Motor neuron (in vitro differentiated cells): ENCODE measurements at regions not wholly inside any gene's neighbourhood (a gene's known extent, or its start where the extent isn't known, plus 50 kb on each side); places are given as distances from the start of the nearest gene placed in this dataset.
"Not testable (repeated sequence)": the region's sequence is repeated elsewhere in the genome, so short reads cannot be mapped to it uniquely, and the experiment has no call there.

ENCODE experiments used
- ATAC-seq, 8 experiments: fragments of 200-7000 bp; cut with Tn5 transposase; replicated peaks in 6 of 8; 2 replicates each; pipeline ENCODE4 v1.8.0; 2021; ENCODE audit warnings: mild to moderate bottlenecking in 8 of 8, moderate library complexity in 8 of 8
- H3K27ac ChIP-seq, 2 donors: fragments of 250-450 bp; sonication (Bioruptor Pico); 2 replicates each; pipeline ENCODE4 v1.9.0; 2021; ENCODE audit warnings: antibody characterized with exemption in 2 of 2, mild to moderate bottlenecking in 2 of 2, moderate library complexity in 1 of 2
- H3K4me1 ChIP-seq, 2 donors: fragments of 250-450 bp; sonication (Bioruptor Pico); replicated peaks in 1 of 2; 2 replicates each; pipeline ENCODE4 v1.6.1; 2021; ENCODE audit warnings: antibody characterized with exemption in 2 of 2, mild to moderate bottlenecking in 2 of 2, moderate library complexity in 1 of 2
- H3K4me3 ChIP-seq, 5 donors: fragments of 250-450 bp; sonication (Bioruptor Pico); 2 replicates each; pipeline ENCODE4 v1.9.0; 2021; ENCODE audit warnings: antibody characterized with exemption in 5 of 5, mild to moderate bottlenecking in 5 of 5, moderate library complexity in 4 of 5
- WGBS, 10 experiments: fragments of 450-650 bp; shearing (Covaris generic); methylation state at CpG; one replicate each; pipeline ENCODE4 v1.0.0; 2022; 5-methylcytosine and 5-hydroxymethylcytosine counted together
- in situ Hi-C, 9 experiments: fragments of 400-800 bp; cut with MboI; loops; one replicate each; pipeline ENCODE4 v1.15.0; 2021; ENCODE audit warnings: low sequenced_read_pairs in 9 of 9, low pct_unique_long_range_greater_than_20kb in 2 of 9; ENCODE audit not compliant: unreplicated experiment in 9 of 9

DNA sequence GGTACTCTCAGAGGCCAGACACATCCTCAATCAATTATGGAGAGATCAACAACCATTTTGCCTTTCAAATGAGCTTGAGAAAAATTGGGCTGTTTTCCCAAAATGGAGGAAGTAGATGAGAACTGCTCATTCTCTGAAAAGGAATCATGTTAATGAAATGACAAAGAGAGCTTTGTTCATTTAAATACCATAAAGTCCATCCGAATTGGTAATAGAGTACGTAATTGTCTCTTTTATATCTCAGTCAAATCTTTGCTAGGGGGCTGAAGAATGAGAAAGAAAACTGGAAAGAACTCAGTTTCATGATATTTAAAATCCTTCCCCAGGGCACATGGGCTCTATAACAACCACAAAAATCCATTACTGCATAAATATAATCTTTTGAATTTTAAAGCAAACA lies 395.6 kb upstream of the FRG2C start:
- in situ Hi-C loops, H3K4me1 ChIP-seq, H3K27ac ChIP-seq, H3K4me3 ChIP-seq: not testable (repeated sequence)
- peak in 2 of 8 experiments; percentile 21 to 43 for ATAC-seq
- WGBS, 10 experiments, result 15 to 100% (median 89%) methylated on average over 1 to 2 of the region's 2 CpGs; no CpG with 5 or more reads in 3 of the 10 experiments

DNA sequence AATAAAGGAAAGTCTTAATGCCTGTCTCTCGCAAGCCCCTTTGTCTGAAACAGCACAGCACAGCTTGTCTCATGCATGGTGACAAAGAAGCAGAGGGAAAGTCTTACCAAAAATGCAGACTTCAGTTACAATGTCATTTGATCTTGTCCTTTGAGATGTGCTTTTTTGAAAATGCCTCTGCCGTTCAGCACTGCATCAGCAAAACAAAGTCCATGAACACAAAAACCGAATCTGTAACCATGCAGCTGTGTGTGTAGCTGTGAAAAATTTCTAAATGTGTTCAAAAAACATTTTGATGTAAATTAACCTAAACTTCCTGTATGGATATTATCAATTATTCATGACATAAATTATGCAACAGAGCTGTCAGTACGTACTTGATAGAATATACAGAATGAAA lies 391.9 kb upstream of the FRG2C start:
- not testable (repeated sequence) for H3K4me3 ChIP-seq, H3K27ac ChIP-seq
- WGBS, 10 experiments, result 0 to 75% (median 25%) methylated on average over 2 to 4 of the region's 4 CpGs; no CpG with 5 or more reads in 1 of the 10 experiments

DNA sequence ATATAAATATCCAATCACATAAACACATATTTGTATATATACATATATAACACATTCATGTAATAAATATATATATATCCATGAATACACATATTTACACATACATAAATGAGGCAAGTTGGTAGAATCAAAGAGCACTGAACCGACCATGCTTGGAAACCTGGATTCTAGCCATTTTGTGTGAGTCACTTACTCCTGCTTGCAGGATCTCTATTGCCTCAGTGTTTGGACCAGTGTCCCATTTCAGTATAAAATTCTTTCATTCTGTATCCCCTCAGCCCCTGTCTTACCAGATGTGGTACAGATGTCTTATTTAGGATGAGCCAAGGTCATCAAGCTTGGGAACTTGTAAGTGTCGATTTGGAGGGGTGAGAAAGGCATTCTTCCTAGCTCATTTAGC lies 391.4 kb upstream of the FRG2C start:
- ATAC-seq, result peak in 4 of 8 experiments; percentile 41 to 93 (median 88)
- Histone ChIP-seq H3K4me3 (no peak overlapping the region), H3K27ac (no peak overlapping the region), H3K4me1 (peaks cover 0 to 3% of the 10 kb centered on the region in 2 donors)
- 0 to 90% (median 58%) methylated on average over 1 to 2 of the region's 2 CpGs; no CpG with 5 or more reads in 6 of the 10 experiments for WGBS, 10 experiments
- in situ Hi-C loops, result no loop called here

More for the DNA sequence above, 391.9 kb upstream of the FRG2C start:
- H3K4me1 ChIP-seq, in situ Hi-C loops: not testable (repeated sequence)
- peak in 5 of 8 experiments; percentile 17 to 62 (median 42) for ATAC-seq

DNA sequence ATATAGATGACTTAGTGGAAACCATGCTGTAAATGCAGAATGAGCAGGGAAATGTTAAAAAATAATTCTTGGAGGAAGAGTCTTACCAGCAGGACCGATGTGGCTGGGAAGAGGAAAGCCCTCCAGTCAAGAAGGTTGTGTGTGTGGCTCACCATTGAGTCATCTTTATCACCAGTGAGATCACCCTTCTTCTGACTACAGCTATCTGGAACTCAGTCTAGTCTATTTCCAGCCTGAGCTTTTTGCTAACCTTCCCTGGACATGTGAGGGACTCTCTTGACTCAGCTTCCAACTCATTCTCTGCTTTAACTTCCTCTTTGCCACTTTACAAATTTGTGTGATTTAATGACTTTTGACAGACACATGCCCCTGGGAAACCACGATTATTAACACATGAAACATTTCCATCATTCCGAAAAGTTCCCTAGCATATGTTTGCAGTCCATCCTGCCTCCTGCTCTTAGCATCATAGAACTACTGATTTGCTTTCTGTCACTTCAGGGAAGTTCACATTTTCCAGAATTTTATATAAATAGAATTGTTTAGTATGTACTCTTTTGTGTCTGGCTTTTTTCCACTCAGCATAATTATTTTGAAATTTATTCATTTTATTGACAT lies 378.5 kb upstream of the FRG2C start:
- WGBS, 10 experiments, result 0 to 100% (median 57%) methylated on average over 1 to 2 of the region's 3 CpGs; no CpG with 5 or more reads in 3 of the 10 experiments
- not testable (repeated sequence) for H3K27ac ChIP-seq, H3K4me3 ChIP-seq, H3K4me1 ChIP-seq
- ATAC-seq, result peak in 7 of 8 experiments; percentile 44 to 96 (median 62)
- in situ Hi-C loops, result loop anchor here in 1 of 9 experiments (25.0 kb wide), 1 partner anchor 127 kb away; no protein-coding TSS in a partner anchor

DNA sequence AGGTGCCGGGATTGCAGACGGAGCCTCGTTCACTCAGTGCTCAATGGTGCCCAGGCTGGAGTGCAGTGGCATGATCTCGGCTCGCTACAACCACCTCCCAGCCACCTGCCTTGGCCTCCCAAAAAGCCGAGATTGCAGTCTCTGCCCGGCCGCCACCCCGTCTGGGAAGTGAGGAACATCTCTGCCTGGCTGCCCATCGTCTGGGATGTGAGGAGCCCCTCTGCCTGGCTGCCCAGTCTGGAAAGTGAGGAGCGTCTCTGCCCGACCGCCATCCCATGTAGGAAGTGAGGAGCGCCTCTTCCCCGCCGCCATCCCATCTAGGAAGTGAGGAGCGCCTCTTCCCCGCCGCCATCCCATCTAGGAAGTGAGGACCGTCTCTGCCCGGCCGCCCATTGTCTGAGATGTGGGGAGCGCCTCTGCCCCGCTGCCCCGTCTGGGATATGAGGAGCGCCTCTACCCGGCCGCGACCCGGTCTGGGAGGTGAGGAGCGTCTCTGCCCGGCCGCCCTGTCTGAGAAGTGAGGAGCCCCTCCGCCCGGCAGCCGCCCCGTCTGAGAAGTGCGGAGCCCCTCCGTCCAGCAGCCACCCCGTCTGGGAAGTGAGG lies 375.1 kb upstream of the FRG2C start:
- not testable (repeated sequence) for H3K4me1 ChIP-seq, H3K4me3 ChIP-seq, ATAC-seq, H3K27ac ChIP-seq
- in situ Hi-C loops, result loop anchor here in 1 of 9 experiments (25.0 kb wide), 1 partner anchor 123 kb away; no protein-coding TSS in a partner anchor
- WGBS, 10 experiments, result no CpG with 5 or more reads among the region's 40 CpGs

DNA sequence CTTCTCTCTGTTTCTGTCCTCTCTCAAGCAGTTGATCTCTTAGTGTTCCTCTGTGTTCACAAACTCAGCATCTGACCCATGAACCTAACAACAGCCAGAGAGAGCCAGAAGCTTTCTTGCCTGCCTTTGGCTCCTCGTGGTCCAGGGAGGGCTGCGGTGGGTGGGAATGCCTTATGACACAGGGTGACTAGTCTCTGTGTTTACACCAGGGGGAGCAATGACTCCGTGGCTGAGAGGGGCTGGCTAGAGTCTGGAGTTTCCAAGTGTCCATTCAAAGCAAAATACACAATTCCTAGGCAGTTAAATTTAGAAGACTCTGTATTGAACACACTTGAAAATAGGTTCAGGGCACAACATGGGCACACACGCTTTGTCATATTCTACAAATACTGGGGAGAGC lies 370.0 kb upstream of the FRG2C start:
- in situ Hi-C loops, result loop anchor here in 2 of 9 experiments (10.0 to 25.0 kb wide), 2 partner anchors 118 to 131 kb away; no protein-coding TSS in a partner anchor
- Histone ChIP-seq H3K4me3 (no peak overlapping the region), H3K27ac (no peak overlapping the region), H3K4me1 (no peaks in the 10 kb centered on the region)
- 0 to 40% (median 8%) methylated on average over 1 to 4 of the region's 4 CpGs; no CpG with 5 or more reads in 4 of the 10 experiments for WGBS, 10 experiments
- peak; percentile 73 to 100 (median 93) for ATAC-seq

DNA sequence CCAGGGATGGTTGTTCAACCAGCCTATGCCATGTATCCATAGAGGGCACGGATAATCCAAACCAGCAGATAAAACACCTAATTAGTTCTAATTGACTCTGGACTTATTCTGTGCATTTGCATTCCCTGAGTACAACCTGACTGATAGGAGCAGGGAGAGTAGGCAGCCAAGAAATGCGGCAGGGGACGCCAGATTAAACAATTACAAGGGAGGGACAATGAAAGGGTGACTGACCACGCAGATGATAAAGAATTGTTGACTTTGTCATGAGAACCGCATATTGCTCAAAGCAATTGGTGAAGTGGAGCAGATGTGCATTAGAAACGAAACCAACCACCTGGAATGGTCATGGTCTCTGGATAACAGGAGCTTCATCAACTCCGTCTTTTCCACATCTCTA lies 369.1 kb upstream of the FRG2C start:
- H3K27ac ChIP-seq, result no peak overlapping the region
- in situ Hi-C loops, result loop anchor here in 2 of 9 experiments (10.0 to 25.0 kb wide), 2 partner anchors 117 to 130 kb away; no protein-coding TSS in a partner anchor
- no peak overlapping the region for H3K4me3 ChIP-seq
- 55 to 83% (median 77%) methylated on average over 1 to 5 of the region's 7 CpGs for WGBS, 10 experiments
- ATAC-seq, result no peak
- no peaks in the 10 kb centered on the region for H3K4me1 ChIP-seq

DNA sequence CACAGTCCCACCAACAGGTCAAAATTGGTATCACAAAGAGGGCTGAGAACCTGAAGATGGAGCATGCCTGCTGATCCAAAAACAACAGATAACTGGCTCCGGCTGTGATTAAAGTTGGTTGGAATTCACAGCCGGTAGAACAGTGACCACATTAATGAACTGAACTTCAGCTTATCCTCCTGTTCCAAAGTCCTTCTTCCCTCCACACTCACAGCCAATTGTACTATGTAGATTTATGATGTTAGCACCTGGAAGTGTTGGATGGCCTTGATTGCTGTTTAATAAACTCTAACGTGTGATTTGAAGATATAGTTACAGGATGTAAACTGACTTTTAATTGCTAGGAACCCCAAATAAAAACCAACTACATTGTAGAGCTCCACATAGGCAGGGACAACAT lies 367.3 kb upstream of the FRG2C start:
- in situ Hi-C loops, result loop anchor here in 2 of 9 experiments (10.0 to 25.0 kb wide), 2 partner anchors 115 to 128 kb away; no protein-coding TSS in a partner anchor
- ATAC-seq, result no peak
- Histone ChIP-seq H3K4me1 (no peaks in the 10 kb centered on the region), H3K4me3 (no peak overlapping the region), H3K27ac (no peak overlapping the region)
- WGBS, 10 experiments, result 0 to 100% (median 68%) methylated on average over 1 to 3 of the region's 3 CpGs; no CpG with 5 or more reads in 4 of the 10 experiments

DNA sequence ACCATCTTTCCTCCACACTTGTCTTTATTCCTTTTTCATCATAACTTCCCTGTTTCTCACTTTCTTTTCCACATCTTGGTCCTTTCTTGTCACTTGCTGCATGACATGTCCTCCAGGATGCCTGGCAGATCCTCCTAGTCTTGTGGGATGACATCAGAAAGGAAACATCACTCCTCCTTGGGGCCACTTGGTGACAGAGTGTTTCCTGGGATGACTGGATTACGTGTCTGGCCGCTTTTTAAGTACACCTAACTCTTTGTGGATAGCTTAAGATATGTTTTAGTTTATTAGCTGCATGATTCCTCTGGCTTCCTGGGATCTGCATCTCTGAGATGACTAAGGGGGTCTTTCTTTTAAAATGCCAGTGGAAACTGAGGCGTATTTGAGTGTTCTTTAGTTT lies 363.5 kb upstream of the FRG2C start:
- in situ Hi-C loops, result loop anchor here in 2 of 9 experiments (25.0 kb wide), 1 partner anchor 112 kb away; no protein-coding TSS in a partner anchor
- 20 to 87% (median 61%) methylated on average over 1 to 3 of the region's 3 CpGs; no CpG with 5 or more reads in 4 of the 10 experiments for WGBS, 10 experiments
- no peak overlapping the region for H3K4me3 ChIP-seq
- no peak for ATAC-seq
- H3K4me1 ChIP-seq, result no peaks in the 10 kb centered on the region
- no peak overlapping the region for H3K27ac ChIP-seq

DNA sequence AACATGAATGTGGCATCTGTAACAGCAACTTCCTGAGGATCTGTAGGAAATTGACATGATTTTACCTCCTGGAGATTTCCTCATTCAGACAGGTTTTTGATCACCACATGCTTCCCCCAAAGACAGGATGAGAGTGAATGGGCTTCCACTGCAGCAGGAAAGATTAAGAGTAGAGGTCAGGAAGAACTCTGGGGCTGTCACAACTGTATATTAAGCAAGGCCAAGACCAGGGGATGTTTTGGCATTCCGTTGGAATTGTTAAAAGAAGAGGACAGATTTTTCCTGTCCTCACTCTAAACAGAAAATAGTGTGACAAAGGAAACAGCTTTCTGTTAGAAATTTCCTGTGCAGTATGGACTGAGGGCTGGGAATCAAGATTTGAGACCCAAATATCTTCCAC lies 363.1 kb upstream of the FRG2C start:
- not testable (repeated sequence) for ATAC-seq, H3K4me1 ChIP-seq, H3K27ac ChIP-seq, H3K4me3 ChIP-seq
- WGBS, 10 experiments, result 0 to 80% (median 50%) methylated on average over 1 of the region's 1 CpG; no CpG with 5 or more reads in 7 of the 10 experiments
- in situ Hi-C loops, result loop anchor here in 2 of 9 experiments (25.0 kb wide), 1 partner anchor 111 kb away; no protein-coding TSS in a partner anchor

DNA sequence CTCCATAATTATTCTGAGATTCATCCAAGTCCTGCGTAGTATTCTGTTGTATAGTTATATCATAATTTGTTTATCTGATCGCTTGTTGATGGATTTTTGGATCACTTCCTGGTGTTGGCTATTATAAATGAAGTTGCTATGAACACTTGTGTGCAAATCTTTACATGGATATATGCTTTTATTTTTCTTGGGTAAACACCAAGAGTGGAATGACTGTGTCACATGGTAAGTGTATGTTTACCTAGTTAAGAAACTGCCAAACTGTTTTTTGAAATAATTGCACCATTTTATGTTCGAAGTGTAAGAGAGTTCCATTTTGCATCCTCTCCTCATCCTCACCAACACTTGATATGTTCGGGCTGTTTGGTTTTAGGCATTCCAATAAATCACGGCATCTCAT lies 360.4 kb upstream of the FRG2C start:
- H3K4me1 ChIP-seq, result no peaks in the 10 kb centered on the region
- 33 to 100% (median 78%) methylated on average over 1 to 5 of the region's 5 CpGs for WGBS, 10 experiments
- no peak for ATAC-seq
- no peak overlapping the region for H3K27ac ChIP-seq
- H3K4me3 ChIP-seq, result no peak overlapping the region
- in situ Hi-C loops, result loop anchor here in 2 of 9 experiments (25.0 kb wide), 1 partner anchor 109 kb away; no protein-coding TSS in a partner anchor

DNA sequence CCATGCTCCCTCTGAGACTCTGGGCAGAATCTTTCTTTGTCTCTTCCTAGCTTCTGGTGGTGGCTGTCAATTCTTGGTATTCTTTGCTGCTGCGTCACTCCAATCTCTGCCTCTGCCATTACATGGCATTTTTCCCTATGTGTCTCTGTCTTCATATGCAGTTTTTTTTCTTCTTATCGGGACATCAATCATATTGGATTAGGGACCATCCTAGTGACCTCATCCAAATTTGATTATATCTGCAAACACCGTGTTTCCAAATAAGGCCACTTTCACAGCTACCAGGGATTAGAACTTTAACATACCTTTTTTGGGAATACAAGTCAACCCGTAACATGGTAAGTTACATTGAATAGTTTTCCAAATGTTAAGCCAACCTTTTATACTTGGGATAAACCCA lies 358.2 kb upstream of the FRG2C start:
- no peak for ATAC-seq
- H3K27ac ChIP-seq, result no peak overlapping the region
- no peak overlapping the region for H3K4me3 ChIP-seq
- H3K4me1 ChIP-seq, result no peaks in the 10 kb centered on the region
- in situ Hi-C loops, result loop anchor here in 2 of 9 experiments (25.0 kb wide), 1 partner anchor 106 kb away; no protein-coding TSS in a partner anchor
- WGBS, 10 experiments, result 53 to 100% (median 96%) methylated on average over 2 to 4 of the region's 4 CpGs

DNA sequence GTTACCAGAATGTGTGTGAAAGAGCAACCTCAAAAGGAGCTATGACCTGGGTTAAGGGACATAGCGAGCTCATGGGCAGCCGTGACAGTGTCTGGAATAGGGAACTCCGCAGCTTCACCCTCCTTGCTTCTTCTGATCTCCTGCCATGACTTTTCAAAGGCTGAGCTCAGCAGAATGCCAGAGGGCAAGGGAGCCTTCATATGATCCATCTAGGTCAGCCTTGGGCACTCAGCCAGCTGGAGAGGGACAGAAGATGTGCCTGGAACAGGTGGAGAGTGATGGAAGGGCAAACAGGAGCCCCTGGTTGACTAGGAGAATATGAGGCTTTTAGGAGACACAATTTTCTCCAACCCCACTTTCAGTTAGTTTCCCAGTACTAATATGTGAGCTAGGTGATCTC lies 352.8 kb upstream of the FRG2C start:
- in situ Hi-C loops, result loop anchor here in 2 of 9 experiments (25.0 kb wide), 1 partner anchor 101 kb away; no protein-coding TSS in a partner anchor
- not testable (repeated sequence) for ATAC-seq

More for the DNA sequence above, 352.8 kb upstream of the FRG2C start:
- 40 to 100% (median 62%) methylated on average over 1 to 3 of the region's 3 CpGs; no CpG with 5 or more reads in 7 of the 10 experiments for WGBS, 10 experiments
- H3K4me3 ChIP-seq, H3K27ac ChIP-seq, H3K4me1 ChIP-seq: not testable (repeated sequence)
